Dermis blood vessel endothelial cell (primary cell): ENCODE measurements at regions not wholly inside any gene's neighbourhood (a gene's known extent, or its start where the extent isn't known, plus 50 kb on each side); places are given as distances from the start of the nearest gene placed in this dataset.

ENCODE experiments used
- DNase-seq: peaks from one replicate; pipeline ENCODE4 v3.0.0; 2010

- no peak for DNase-seq
Observed at GRCh38 chr13:34862311-34862710, 79.8 kb upstream of the NBEA start.

DNA sequence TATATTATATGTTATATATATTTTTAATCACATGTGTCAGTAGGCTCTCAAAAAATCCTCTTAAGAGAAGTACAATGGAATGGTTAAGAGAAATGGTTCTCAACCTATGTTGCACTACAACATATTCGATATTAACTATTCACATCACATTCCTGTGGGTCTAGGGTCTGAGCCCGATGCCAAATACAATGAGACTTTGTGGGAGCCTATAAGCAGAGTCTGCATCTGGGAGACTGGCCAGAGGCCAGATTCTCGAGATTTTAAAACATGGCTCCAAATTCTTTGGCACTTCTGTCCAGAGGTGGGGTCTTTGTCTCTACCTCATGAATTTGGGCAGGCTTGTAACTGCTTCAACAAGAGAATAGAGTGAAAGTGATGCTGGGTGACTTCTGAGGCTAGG lies 79.4 kb upstream of the NBEA start:
- DNase-seq = no peak

GRCh38 chr13:34863360-34864135 lies 78.5 kb upstream of the NBEA start:
- DNase-seq = no peak

DNA sequence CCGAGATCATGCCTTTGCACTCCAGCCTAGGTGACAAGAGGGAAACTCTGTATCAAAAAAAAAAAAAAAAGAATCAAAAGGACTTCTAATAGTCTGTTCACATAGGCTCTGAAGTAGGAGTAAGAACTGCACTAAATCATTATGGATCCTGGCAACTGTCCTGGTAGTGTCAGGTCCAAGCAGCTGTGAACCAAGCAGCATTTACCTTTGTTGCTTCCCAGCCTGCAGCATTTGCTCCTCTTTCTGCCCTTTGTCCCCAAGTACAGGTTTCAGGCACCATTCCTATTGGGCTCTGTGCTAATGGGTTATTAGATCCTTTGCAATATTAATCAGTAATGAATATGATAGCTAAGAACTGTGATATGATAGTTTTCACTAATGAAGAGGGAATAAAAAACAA lies 77.4 kb upstream of the NBEA start:
- DNase-seq = no peak

DNA sequence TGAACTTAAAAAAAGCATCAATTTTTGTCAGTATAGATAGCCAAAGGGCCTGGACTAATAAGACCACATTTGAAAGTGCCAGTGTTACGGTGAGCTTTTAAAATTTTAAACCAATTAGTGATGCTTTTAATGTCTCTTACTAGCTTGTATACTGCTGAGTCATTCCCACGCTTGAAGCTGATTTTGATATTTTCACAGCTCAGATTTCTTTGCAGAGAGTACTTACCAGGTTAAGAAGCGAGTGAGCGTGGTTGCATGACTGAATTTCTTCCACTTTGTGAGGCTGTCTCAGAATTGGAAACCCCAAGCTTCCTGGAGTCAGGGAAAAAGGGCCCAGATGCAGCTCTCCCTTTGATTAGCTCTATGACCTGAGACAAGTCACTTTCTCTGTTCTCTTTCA lies 74.5 kb upstream of the NBEA start:
- DNase-seq = no peak

DNA sequence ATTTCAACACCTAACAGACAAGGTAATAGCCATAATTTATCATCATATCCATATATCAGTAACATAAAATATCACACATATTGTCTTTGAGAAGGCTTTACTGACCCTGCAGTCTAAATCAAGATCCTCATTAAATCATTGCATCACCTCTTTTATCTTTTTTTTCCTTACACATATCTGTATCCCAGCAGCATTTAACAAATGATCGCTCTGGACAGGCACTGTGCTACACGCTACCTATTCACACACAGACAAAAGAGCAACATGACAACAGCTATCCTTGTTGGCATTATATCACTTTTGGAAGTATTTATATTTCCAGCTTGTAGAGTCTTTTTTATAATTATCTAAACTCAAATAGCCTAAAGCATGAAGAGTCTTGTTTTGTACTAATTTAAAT lies 73.3 kb upstream of the NBEA start:
- no peak for DNase-seq

DNA sequence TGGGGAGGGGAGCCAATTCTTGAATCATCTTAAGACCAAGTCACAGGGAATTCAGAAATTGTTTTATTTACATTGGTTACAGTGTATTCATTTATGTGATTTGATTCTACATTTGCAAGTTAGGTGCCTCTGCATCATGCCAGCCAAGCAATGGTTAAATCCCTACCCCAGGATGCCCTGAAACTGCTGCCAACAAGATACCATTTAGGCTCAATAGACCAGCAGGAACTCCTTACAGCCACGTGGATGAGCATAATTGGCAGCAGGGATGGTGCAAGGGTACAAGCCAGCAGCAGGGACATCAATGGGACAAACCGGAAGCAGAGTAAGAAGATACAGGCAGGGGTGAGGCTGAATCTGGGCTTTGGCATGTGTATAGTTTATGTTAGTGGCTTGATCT lies 72.4 kb upstream of the NBEA start:
- DNase-seq = no peak

GRCh38 chr13:34878329-34878728 lies 63.7 kb upstream of the NBEA start:
- no peak for DNase-seq

DNA sequence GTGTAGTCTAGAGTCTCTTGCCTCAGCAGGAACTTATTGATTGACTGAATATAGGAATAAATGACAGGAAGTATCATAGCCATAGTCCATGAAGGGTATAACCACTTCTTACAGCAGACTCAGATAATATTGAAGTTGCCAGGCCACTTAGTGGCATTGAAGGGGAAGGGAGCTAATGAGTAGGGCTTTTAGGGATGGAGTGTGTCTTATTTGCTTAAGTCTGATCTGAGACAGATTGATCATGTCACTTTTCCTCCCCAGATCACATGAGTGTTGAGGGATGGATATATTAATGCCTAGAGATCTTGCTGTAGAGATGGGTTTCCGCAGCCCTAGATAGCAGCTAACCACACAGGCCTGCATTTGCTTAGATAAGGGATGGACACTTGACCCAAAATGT lies 62.2 kb upstream of the NBEA start:
- no peak for DNase-seq

- no peak for DNase-seq
Observed at GRCh38 chr13:34881494-34881893, 60.6 kb upstream of the NBEA start.

GRCh38 chr13:34883396-34883795 lies 58.7 kb upstream of the NBEA start:
- DNase-seq = no peak

- peak; percentile 0 for DNase-seq
Observed at GRCh38 chr13:34884366-34884765, 57.7 kb upstream of the NBEA start.

DNA sequence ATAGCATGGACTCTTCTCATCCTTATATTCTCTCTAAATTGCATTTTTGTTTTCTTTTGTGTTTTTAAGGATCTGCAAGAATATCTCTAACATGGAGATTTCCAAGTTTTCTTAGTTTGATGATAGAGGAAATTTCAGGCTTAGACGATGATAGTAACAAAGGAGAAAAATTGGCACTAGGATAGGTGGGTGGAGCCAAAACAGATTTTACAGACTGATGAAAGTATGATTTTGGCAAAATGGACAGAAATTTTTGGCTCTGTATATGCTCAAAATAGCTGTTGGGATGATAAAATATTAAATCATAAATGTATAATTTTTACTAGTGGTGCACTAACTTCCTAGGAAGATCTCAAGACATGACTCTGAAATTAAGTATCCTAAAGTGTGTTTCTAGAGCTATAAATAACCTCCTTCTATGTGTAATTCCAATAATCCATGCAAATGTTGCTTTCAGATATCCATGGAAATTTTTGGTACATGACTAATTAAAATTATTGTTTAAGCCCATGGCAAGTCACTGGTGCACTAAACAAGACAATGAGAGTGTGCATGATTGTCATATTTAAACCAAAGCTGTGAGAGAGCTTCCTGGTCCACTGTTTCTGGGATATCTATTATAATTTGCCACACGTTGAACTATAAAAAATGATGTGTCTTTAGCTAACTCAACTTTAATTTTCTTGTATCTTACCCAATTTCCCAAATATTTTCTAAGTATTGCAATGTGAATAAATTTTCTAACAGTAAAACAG lies 55.8 kb upstream of the NBEA start:
- DNase-seq = no peak

- DNase-seq = no peak
Observed at GRCh38 chr13:34886987-34887386, 55.1 kb upstream of the NBEA start.
